Right atrium auricular region (tissue), 2 donors: ENCODE measurements at regions not wholly inside any gene's neighbourhood (a gene's known extent, or its start where the extent isn't known, plus 50 kb on each side); places are given as distances from the start of the nearest gene placed in this dataset.
A peak's percentile ranks its signal among the peaks of the same experiment; 100 is the strongest.
"Not testable (repeated sequence)": the region's sequence is repeated elsewhere in the genome, so short reads cannot be mapped to it uniquely, and the experiment has no call there.

Experiments used
- DNase-seq: peaks from one replicate; pipeline ENCODE4 v3.0.0-alpha.2; 2019; ENCODE audit warnings: low spot score
- H3K27ac ChIP-seq, 2 donors: fragments of 200-600 bp; sonication (generic); 1 replicate in 1 of 2; 2 replicates in 1 of 2; pipeline ENCODE4 v1.5.1; 2016 to 2019
- H3K27me3 ChIP-seq, 2 donors: fragments of 200-600 bp; sonication (generic); one replicate each; pipeline versions ENCODE4 v1.5.1 to v1.6.0; 2017 to 2019
- H3K36me3 ChIP-seq: fragments of 200-600 bp; sonication (generic); one replicate; pipeline ENCODE4 v1.5.1; 2016
- H3K4me1 ChIP-seq, 2 donors: fragments of 200-600 bp; sonication (generic); one replicate each; pipeline versions ENCODE4 v1.5.1 to v1.6.0; 2017 to 2019
- H3K4me3 ChIP-seq, 2 donors: fragments of 200-600 bp; sonication (generic); 1 replicate in 1 of 2; 2 replicates in 1 of 2; pipeline ENCODE4 v1.5.1; 2017 to 2019; ENCODE audit warnings: mild to moderate bottlenecking in 1 of 2, moderate library complexity in 1 of 2
- H3K9me3 ChIP-seq, 2 donors: fragments of 200-600 bp; sonication (generic); one replicate each; pipeline ENCODE4 v1.5.1; 2019
- TF ChIP-seq, protein P1 (sequence below), 2 donors: fragments of 200-600 bp; sonication (generic); IDR thresholded peaks; one replicate each; pipeline ENCODE4 v1.5.1; 2019; ENCODE audit warnings: antibody characterized with exemption in 2 of 2

DNA sequence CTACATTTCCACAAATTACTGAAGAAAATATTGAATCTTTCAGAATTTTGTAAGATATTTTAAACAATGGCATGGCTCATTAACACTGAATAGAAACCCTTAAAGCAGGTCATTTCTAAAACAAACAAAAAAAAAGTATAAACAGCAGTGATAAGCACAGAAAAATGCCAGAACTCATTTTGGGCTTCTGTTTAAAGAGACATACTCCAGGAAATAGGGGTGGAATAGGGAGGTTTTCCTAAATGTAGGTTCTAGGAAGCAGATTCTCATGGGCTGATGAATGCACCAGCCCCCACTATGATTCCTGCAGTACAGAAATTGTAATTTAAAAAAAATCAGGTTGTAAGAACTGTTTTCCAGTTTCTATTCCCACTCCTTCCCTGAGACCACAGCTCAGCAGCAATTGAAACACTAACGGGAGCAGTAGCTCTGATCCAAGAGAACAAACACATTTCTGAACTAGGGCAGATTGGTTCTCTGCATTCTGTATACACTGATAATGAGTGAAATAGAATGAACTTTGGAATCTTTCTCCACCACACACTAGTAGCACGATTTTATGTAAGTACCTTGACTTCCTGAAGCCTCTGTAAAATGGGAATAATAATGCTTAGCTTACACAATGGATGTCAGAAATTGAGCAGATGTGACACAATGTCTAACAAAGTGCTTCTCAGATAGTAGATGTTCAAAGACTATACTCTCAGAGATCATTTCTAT lies 115.6 kb upstream of the TMTC1 start:
- H3K4me1 ChIP-seq: no peaks in the 10 kb centered on the region
- H3K27me3 ChIP-seq: no peaks in the 10 kb centered on the region
- TF ChIP-seq, protein P1, sequence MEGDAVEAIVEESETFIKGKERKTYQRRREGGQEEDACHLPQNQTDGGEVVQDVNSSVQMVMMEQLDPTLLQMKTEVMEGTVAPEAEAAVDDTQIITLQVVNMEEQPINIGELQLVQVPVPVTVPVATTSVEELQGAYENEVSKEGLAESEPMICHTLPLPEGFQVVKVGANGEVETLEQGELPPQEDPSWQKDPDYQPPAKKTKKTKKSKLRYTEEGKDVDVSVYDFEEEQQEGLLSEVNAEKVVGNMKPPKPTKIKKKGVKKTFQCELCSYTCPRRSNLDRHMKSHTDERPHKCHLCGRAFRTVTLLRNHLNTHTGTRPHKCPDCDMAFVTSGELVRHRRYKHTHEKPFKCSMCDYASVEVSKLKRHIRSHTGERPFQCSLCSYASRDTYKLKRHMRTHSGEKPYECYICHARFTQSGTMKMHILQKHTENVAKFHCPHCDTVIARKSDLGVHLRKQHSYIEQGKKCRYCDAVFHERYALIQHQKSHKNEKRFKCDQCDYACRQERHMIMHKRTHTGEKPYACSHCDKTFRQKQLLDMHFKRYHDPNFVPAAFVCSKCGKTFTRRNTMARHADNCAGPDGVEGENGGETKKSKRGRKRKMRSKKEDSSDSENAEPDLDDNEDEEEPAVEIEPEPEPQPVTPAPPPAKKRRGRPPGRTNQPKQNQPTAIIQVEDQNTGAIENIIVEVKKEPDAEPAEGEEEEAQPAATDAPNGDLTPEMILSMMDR (IDR thresholded peaks at IDR 0.05): no peak
- H3K4me3 ChIP-seq: no peak overlapping the region
- H3K36me3 ChIP-seq: no peaks in the 10 kb centered on the region
- no peaks in the 10 kb centered on the region for H3K9me3 ChIP-seq
- H3K27ac ChIP-seq: no peak overlapping the region
- no peak for DNase-seq

GRCh38 chr12:29895966-29896365 lies 112.2 kb upstream of the TMTC1 start:
- TF ChIP-seq, protein P1 (IDR thresholded peaks at IDR 0.05): no peak
- no peak for DNase-seq

GRCh38 chr12:29893002-29893401 lies 109.3 kb upstream of the TMTC1 start:
- Histone ChIP-seq H3K27ac (no peak overlapping the region), H3K4me3 (no peak overlapping the region), H3K36me3 (no peaks in the 10 kb centered on the region), H3K9me3 (no peaks in the 10 kb centered on the region), H3K4me1 (no peaks in the 10 kb centered on the region), H3K27me3 (no peaks in the 10 kb centered on the region)
- TF ChIP-seq, protein P1 (IDR thresholded peaks at IDR 0.05): no peak
- no peak for DNase-seq

More at GRCh38 chr12:29895966-29896365, 112.2 kb upstream of the TMTC1 start:
- no peaks in the 10 kb centered on the region for H3K4me1 ChIP-seq
- no peaks in the 10 kb centered on the region for H3K9me3 ChIP-seq
- no peaks in the 10 kb centered on the region for H3K27me3 ChIP-seq
- no peak overlapping the region for H3K27ac ChIP-seq
- no peak overlapping the region for H3K4me3 ChIP-seq
- H3K36me3 ChIP-seq: no peaks in the 10 kb centered on the region

DNA sequence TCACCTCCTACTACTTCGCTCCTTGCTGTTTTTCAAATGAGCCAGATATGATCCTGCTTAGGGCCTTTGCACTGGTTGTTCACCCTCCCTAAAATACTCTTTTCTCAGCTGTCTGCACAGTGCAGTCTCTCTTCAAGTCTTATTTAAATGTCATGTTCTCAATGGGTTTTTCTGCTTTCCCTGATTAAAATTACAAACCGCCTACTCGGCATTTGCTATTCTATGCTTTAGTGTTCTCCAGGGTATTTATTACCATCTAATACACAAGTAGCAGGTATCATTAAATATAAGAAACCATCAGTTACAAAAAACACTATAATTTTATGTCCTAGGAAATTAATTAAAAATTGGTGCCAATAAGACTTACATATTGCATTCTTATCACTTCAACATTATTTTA lies 108.0 kb upstream of the TMTC1 start:
- Histone ChIP-seq H3K4me3 (no peak overlapping the region), H3K4me1 (no peaks in the 10 kb centered on the region), H3K9me3 (no peaks in the 10 kb centered on the region), H3K27ac (no peak overlapping the region), H3K27me3 (no peaks in the 10 kb centered on the region), H3K36me3 (no peaks in the 10 kb centered on the region)
- DNase-seq: no peak
- TF ChIP-seq, protein P1 (IDR thresholded peaks at IDR 0.05): no peak

GRCh38 chr12:29889737-29890136 lies 106.0 kb upstream of the TMTC1 start:
- no peaks in the 10 kb centered on the region for H3K36me3 ChIP-seq
- TF ChIP-seq, protein P1 (IDR thresholded peaks at IDR 0.05): peak; percentile 47 to 73
- H3K27me3 ChIP-seq: no peaks in the 10 kb centered on the region
- DNase-seq: no peak
- H3K27ac ChIP-seq: no peak overlapping the region
- H3K4me1 ChIP-seq: no peaks in the 10 kb centered on the region
- no peaks in the 10 kb centered on the region for H3K9me3 ChIP-seq
- H3K4me3 ChIP-seq: no peak overlapping the region

- no peaks in the 10 kb centered on the region for H3K27me3 ChIP-seq
- no peak overlapping the region for H3K27ac ChIP-seq
- TF ChIP-seq, protein P1 (IDR thresholded peaks at IDR 0.05): no peak
- no peaks in the 10 kb centered on the region for H3K36me3 ChIP-seq
- H3K4me3 ChIP-seq: no peak overlapping the region
- no peaks in the 10 kb centered on the region for H3K4me1 ChIP-seq
- no peak for DNase-seq
- H3K9me3 ChIP-seq: no peaks in the 10 kb centered on the region
Observed at GRCh38 chr12:29888777-29889176, 105.0 kb upstream of the TMTC1 start.

DNA sequence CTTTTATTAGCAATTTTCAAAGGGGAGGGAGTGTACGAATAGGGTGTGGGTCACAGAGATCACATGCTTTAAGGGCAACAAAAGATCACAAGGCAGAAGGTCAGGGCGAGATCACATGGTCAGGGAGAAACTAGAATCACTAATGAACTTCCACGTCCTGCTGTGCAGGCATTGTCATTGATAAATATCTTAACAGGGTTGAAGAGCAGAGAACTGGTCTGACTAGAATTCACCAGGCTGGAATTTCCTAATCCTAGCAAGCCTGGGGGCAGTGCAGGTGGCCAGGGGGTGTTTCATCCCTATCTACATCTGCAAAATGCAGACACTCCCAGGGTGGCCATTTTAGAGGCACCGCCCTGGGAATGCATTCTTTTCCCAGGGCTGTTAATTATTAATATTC lies 101.2 kb upstream of the TMTC1 start:
- not testable (repeated sequence) for H3K4me1 ChIP-seq, DNase-seq, H3K36me3 ChIP-seq, H3K27me3 ChIP-seq, H3K4me3 ChIP-seq, H3K9me3 ChIP-seq, H3K27ac ChIP-seq
